ENCODE measurements at regions not wholly inside any gene's neighbourhood (a gene's known extent, or its start where the extent isn't known, plus 50 kb on each side); places are given as distances from the start of the nearest gene placed in this dataset.
"Not testable (repeated sequence)": the region's sequence is repeated elsewhere in the genome, so short reads cannot be mapped to it uniquely, and the experiment has no call there.

DNA sequence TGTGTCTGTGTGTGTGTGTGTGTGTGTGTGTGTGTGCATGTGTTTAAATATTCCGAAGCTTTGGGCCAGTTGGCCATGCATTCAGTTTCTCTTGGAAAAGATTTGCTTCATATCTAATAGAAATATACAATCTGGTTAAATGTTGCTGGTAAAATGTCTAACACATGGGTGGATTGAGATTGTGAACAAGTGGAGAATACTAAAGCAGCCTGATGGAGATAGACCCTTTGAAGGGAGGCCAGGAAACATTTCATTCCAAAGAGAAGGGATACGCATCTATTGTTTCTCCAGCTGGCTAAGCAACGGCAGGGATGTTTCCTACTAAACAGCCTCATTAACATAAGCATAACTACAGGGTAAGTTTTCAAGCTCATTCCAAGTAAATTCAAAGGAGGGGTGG lies 257.5 kb upstream of the PTBP2 start:
- peak in 3 of 11 donors; percentile 6 to 8 (median 7) for DNase-seq (ENCODE audit: extremely low read depth in 1 of 11, low read depth in 9 of 11, low spot score in 4 of 11)

DNA sequence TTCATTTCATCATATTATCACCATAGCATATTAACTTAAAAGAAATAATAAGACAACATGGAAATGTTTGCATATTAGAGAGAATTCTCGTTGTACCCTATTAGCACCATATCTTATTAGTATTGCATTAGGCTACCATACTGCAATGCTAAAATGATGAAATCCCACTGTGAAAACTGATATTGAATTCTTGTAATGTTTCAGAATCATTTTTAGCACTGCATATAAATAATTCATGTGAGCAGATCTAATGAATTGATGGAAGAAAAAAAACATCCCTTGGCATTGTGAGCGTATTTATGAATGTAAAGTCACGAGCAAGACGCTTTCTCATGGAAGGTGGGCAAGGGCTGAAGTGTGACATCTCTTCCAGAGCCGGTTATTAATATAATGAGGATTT lies 257.1 kb upstream of the PTBP2 start:
- no peak for DNase-seq (ENCODE audit: extremely low read depth in 1 of 11, low read depth in 9 of 11, low spot score in 4 of 11)

DNA sequence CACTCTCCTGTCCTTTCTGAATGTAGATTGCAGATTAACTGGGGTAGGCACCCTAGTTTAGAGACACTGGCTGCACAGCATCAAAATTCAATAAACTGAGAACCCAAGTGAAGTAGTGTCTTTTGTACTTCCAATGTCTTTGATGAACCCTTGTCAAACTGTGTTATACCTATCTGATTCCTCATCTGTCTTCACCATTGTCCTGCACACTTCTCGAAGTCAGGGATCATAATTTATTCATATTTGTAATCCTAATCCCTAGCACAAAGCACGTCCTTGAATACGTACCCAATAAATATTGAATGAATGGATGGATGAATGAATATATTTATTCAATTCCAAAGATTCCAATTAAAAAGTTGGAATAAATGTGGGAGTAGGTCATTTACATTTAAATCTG lies 256.6 kb upstream of the PTBP2 start:
- DNase-seq (ENCODE audit: extremely low read depth in 1 of 11, low read depth in 9 of 11, low spot score in 4 of 11), result no peak

DNA sequence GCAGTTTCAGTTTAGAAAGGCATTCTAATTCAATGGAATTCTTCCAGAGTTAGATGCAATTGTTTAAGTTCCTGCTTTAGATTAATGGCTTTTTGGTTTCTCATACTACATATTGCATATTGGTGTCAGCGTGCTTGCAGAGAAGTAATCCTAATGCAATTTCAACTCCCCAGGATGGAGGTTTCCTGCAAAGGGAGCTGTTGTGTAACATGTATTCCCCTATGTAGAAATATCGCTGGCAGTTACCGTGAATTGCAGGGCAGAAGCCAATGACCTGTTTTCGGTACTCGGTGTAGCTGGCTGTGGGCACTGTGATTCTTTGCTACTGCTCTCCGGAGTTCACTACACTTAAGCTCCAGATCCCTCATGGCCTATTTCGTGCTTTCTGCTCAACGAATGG lies 256.1 kb upstream of the PTBP2 start:
- DNase-seq (ENCODE audit: extremely low read depth in 1 of 11, low read depth in 9 of 11, low spot score in 4 of 11), result no peak

DNA sequence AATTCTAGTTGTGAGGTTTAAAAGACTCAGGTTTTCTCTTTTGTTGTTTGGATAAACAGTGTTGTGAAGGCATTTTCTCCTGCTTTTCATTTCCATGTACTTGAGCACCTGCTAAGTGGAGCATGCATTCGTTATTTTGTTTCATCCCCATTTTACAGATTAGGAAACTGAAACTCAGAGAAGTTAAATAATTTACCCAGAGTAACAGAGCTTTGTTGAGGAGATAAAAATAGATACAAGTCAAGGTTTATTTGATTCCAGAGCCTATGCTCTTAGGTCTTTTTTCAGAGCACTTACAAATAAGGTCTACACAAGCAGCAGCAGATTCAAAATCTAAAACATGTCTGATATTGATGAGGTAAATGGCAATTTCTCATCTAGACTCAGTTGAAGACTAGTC lies 254.7 kb upstream of the PTBP2 start:
- no peak for DNase-seq (ENCODE audit: extremely low read depth in 1 of 11, low read depth in 9 of 11, low spot score in 4 of 11)

DNA sequence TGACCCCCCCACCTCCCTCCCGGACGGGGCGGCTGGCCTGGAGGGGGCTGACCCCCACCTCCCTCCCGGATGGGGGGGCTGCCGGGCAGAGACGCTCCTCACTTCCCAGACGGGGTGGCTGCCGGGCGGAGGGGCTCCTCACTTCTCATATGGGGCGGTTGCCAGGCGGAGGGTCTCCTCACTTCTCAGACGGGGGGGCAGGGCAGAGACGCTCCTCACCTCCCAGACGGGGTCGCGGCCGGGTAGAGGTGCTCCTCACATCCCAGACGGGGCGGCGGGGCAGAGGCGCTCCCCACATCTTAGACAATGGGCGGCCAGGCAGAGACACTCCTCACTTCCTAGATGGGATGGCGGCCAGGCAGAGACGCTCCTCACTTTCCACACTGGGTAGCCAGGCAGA lies 251.9 kb upstream of the PTBP2 start:
- DNase-seq (ENCODE audit: extremely low read depth in 1 of 11, low read depth in 9 of 11, low spot score in 4 of 11), result not testable (repeated sequence)

DNA sequence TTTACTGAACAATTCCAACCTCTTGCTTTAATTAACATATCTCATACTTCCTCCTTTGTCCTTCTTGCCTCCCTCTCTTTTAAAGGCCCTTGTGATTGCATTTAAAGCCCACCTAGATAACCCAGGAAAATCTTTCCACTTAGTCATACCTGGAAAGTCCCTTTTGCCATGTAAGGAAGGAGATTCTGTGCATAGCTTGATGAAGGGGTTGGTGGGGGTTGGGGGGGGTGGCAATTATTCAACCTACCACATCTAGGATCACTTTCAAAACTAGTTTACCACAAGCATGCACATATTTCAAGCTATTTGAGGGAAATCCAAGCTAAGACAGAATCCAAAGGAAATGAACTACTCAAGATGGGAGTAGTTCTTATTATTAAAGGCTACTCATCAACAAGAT lies 249.1 kb upstream of the PTBP2 start:
- DNase-seq (ENCODE audit: extremely low read depth in 1 of 11, low read depth in 9 of 11, low spot score in 4 of 11), result no peak

DNA sequence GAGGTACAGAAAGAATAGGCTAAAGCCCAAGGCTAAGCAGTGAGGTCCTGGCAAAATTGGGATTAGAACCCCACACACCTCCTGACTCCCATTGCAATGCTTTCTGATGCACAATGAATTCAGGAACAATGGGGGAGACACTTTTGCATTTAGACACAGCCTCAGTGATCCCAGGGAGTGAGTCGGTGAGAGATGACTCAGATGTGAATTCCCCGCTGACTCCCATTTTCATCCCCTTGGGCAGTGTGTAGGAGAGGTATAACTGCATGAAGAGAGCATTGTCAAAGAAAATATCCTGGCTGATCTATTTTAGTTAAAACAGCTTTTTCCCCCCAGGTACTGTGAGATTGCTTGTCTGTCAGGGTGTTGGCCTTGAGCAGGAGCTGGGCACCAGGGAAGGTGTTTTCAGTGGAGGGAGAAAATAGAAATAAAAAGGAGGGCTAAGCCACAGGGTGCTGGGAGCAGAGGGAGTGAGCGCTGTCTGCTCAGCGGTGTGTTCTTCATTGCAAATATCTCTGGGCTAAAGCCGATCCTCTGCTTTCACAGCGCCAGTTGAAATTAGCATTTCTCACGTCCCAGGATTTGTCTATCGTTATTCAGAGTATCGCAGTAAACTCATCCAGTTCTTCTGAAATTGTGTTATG lies 247.7 kb upstream of the PTBP2 start:
- DNase-seq (ENCODE audit: extremely low read depth in 1 of 11, low read depth in 9 of 11, low spot score in 4 of 11), result no peak

DNA sequence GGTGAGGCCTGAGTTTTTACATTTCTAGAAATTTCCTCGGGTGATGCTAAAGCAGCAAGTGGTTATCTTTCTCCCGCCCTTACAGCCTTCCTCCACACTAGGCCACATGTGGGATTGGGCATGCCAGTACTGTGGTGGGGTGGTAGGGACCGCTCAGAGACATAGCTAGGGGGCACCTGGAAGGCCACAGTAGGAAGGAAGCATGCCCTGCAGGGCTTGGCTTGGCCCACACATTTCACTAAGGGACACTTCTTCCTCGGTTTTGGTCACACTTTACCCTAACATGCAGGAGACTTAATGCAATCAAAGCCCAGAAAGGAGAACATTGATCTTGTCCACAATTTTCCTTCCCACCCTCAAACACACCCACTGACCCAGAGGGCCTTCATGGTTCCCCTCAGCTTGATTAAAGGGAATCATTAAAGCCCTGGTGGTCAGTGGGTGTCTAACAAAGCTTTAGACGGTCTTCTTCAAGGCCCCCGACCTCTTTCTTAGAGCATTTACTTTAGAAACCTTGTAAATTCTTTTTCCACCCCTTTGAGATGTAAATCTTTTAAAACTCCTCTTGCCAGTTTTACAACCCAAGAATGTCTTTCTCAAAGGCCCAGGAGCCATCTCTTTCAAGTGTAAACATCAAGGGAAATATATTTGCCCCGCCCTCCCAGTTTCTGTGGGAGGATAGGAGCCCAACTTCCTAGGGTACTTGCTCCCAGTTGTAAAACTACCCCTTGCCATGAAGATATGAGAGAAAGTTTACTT lies 246.4 kb upstream of the PTBP2 start:
- no peak for DNase-seq (ENCODE audit: extremely low read depth in 1 of 11, low read depth in 9 of 11, low spot score in 4 of 11)

DNA sequence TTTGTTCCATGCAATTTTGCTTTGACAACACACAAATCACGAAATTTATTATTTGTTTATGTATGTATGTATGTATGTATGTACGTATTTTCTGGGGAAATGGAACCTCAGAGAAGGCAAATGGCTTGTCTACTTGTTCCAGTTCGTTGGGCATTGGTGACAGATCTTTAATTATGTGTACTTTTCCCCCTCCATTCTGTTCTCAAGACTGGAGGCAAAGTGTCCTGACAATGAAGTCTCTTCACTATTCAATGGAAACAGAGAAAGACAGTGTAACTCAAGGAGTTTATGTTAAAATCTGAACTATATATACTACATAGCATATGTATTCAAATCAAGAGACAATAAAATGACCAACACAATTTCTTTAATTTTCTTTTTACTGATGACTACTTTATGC lies 245.7 kb upstream of the PTBP2 start:
- no peak for DNase-seq (ENCODE audit: extremely low read depth in 1 of 11, low read depth in 9 of 11, low spot score in 4 of 11)

DNA sequence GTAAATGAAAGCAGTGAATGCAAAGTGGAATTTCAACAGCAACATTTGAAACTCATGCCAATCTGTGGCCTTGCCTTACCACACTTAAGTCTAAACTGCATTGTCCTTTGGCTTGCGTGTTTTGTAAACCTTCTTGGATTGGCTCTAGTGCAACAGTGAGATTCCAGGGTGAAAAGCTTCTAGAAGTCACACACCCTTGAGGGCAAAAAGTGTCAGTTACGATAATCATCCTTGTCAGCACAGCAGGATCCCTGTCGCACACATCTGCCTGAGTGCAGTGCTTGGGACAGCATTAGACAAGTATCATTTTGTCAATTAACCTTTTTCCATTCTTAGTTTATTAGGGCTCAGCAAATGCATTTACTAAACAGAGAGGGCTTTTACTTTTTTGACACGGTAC lies 243.4 kb upstream of the PTBP2 start:
- DNase-seq (ENCODE audit: extremely low read depth in 1 of 11, low read depth in 9 of 11, low spot score in 4 of 11), result no peak

DNA sequence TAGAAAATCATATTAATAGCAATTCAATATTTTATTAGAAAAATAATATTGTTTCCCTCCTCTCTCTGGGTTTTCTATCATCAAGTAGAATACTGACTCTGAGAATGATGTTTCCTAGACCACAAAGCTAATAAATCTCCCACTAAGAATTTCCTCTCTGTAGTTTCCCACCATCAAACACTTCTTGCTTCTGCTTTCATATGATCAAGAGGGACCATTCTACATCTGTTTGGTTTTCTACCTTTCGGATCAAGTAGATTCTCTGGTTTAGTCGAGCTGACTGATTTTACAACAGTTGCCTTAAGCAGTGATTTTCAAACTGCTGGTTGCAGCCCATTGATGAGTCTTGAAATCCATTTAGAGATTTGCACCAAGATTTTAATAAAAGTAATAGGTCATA lies 240.2 kb upstream of the PTBP2 start:
- no peak for DNase-seq (ENCODE audit: extremely low read depth in 1 of 11, low read depth in 9 of 11, low spot score in 4 of 11)

DNA sequence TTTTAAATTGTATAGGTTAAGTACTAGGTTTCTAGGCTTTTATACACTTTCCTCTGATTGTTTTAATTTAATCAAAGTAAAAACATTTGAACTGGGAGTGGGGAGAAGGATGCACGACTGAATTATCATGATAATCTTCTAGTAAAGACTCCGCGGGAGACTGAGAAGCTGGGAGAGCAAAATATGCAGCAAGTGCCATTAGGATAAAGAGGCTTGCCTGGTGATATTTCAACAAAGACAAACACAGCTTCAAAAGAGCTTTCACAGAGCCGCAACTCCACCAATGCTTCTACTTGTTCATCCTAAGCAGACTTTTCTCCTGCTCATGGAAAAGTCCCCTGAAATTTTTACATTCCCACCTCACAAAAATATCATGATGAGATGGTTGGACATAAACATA lies 239.0 kb upstream of the PTBP2 start:
- DNase-seq (ENCODE audit: extremely low read depth in 1 of 11, low read depth in 9 of 11, low spot score in 4 of 11), result no peak

DNA sequence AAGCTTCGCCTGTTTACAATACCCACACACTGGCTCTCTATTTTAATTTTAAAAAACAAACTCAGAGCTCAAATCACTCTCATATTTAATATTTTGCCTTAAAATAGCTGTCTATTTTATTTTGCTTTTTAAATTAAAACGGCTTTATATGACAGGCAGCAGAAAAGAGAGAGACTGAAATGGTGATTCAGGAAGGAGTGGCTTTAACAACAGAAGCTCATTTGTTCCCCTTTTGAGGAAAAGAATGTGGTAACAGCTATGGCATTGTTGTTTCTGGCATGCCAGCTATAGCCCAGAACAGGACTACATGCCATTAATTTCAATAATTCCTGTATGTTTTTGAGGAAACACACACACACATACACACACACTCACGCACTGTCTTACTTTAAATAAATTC lies 234.2 kb upstream of the PTBP2 start:
- DNase-seq (ENCODE audit: extremely low read depth in 1 of 11, low read depth in 9 of 11, low spot score in 4 of 11), result no peak

DNA sequence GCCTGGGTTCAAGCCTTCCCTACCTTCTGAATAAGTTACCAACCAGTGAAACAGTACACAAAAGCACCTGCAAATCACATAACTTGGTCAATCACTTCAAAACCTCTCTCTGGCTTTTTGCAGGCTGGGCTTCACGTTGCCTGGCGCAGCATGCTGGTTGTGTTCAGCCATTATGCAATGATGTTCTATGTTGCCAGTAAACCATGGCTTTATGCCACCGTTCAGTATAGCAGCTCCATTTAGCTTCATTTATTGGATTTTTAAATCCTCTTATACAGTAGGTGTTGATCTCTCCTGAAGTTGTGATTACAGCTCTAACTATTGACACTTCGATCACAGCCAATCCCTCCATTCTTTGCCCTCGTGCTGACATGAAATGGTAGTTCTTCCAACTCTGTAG lies 233.6 kb upstream of the PTBP2 start:
- DNase-seq (ENCODE audit: extremely low read depth in 1 of 11, low read depth in 9 of 11, low spot score in 4 of 11), result no peak

DNA sequence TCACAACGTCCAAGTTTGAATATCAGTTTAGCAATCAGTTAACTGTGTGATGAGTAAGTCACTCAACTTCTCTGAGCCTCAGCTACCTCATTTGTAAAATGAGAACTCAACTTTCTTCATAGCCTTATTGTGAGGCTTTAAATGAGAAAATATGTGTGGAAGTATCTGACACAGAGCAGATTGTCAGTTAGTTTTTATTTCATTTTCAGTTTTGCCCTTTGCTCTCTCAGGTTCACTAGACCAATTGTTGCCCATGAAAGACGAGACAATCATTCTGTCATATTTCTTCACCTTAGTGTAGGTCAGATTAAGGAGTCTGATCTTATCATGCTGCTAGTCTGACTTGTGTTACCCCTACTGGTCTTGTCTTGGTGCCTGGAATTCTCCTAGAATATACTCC lies 232.8 kb upstream of the PTBP2 start:
- DNase-seq (ENCODE audit: extremely low read depth in 1 of 11, low read depth in 9 of 11, low spot score in 4 of 11), result no peak

DNA sequence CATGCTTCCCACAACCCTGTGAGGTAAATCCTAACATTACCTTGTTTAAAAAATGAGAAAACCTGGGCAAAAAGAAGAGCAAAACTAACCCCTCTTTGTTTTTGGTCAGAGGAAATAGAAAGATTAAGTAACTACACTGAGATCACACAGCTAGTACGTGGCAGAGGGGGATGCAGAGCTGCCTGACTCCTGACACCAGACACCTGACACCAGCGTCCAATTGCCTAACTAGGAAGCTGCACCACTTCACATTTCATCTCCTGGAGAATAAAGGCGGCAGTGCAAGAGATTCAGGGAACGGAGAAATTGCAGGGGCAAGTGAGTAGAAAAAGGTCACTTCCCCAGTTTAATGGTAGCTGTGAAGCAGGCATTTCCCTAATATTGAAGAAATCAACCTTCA lies 229.3 kb upstream of the PTBP2 start:
- DNase-seq (ENCODE audit: extremely low read depth in 1 of 11, low read depth in 9 of 11, low spot score in 4 of 11), result peak in 2 of 11 donors; percentile 7 to 15

DNA sequence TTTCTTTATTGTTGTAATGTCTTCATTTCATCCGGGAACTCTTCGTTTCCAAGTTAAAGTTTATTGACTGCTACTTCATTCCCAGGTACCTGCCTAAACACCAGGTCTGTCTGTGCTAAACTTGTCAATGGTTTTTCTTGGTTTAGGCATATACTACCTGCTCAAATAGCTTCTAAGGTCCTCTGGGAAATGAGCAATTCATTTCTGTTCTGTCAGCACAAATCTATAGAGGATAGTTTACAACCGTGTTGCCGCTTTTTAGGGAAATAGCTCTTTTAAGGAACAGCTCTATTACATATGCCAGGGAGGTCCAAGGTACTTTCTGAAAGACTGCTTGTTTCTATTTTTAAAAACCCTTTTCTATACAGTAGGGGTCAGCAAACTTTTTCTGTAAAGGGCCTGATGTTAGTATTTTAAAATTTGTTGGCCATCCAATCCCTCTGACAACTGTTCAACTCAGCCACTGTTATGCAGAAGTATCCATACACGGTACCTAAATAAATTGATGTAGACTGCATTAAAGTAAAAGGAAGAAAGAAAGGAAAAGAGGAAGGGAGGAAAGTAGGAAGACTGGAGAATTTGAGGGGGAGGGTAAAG lies 222.7 kb upstream of the PTBP2 start:
- no peak for DNase-seq (ENCODE audit: extremely low read depth in 1 of 11, low read depth in 9 of 11, low spot score in 4 of 11)

DNA sequence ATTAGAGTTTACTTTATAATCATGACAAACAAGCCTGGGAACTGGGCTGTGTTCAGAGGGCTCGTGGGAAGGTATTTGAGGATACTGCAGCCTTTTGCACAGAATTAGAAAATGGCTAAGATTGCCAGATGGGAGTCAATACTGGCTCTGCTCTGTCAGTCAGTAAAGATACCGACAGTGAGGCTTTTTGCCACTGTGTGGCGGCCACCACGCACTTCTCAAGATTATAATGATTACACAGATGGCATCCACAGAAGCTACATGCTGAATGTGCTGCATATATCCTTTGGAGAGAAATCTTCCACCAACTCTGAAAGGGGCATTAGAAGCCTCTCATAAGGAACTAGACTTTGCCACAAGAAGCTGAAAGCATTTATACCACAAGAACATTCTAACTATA lies 213.4 kb upstream of the PTBP2 start:
- DNase-seq (ENCODE audit: extremely low read depth in 1 of 11, low read depth in 9 of 11, low spot score in 4 of 11), result no peak

DNA sequence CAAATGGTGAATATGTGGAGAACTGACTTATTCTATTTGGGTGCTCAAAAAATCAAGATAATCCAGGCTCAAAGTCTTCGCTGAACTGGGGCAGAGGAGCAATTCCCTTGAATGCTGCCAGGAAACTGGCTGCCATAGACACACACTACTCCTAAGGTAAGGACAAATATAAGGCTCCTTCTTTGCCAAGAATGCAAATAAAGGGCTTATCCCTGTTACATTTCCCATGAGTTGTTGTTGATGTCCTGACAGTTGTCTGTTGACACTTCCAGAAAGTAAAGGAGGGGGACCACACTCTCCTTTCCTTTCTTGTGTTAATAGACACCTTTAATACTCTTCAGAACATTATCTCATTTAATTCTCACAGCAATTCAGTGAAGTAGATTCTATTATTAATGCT lies 212.2 kb upstream of the PTBP2 start:
- no peak for DNase-seq (ENCODE audit: extremely low read depth in 1 of 11, low read depth in 9 of 11, low spot score in 4 of 11)

DNA sequence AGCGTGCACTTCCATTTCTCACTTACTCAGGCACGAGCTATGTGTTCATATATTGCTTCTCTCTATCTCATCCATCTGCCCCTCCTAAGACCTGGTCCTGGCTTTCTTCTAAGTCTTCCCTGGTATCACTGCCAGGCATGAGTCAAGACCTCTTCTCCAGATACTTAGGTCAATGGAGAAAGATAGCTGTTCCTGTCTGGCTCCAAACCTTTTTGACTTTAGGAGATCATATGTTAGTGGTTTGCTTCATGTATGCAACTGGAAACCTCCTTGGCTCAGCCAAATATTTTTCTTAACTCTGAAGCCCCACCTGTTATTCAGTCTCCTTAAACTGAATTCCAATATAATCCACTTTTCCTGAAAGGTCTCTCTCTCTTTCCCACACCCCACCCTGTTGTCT lies 211.6 kb upstream of the PTBP2 start:
- no peak for DNase-seq (ENCODE audit: extremely low read depth in 1 of 11, low read depth in 9 of 11, low spot score in 4 of 11)

Data from renal cortex interstitium (tissue), 11 donors.